HEK293 (cell line): ENCODE measurements at regions not wholly inside any gene's neighbourhood (a gene's known extent, or its start where the extent isn't known, plus 50 kb on each side); places are given as distances from the start of the nearest gene placed in this dataset.
A peak's percentile ranks its signal among the peaks of the same experiment; 100 is the strongest.

Experiments used
- CTCF ChIA-PET: fragments of 350-600 bp; formaldehyde crosslinking; extraction: SDS; loops from one replicate; lab custom pipeline; 2021; ENCODE audit warnings: antibody characterized with exemption; lab: Yijun Ruan, JAX
- POLR2A ChIA-PET: fragments of 300-600 bp; formaldehyde crosslinking; extraction: SDS; loops from one replicate; lab custom pipeline; 2020; ENCODE audit warnings: antibody characterized with exemption, inconsistent platforms; lab: Yijun Ruan, JAX
- H3K27ac ChIP-seq: fragments of 200-500 bp; sonication (Bioruptor generic); 2 replicates; pipeline ENCODE4 v1.5.1; 2014; ENCODE audit warnings: low read depth, low read length, control low read depth, inconsistent platforms; ENCODE audit errors: extremely low read depth
- H3K36me3 ChIP-seq, 2 experiments: fragments of 200-500 bp in 1 of 2; sonication (Bioruptor generic) in 1 of 2; 1 replicate in 1 of 2; 2 replicates in 1 of 2; pipeline ENCODE4 v1.5.1; 2014 to 2017; ENCODE audit warnings: inconsistent platforms in 2 of 2, low read length in 2 of 2; ENCODE audit not compliant: control insufficient read depth in 2 of 2, insufficient read depth in 1 of 2
- H3K4me1 ChIP-seq: fragments of 200-500 bp; sonication (Bioruptor generic); 2 replicates; pipeline ENCODE4 v1.5.1; 2014; ENCODE audit warnings: mild to moderate bottlenecking, low read length, inconsistent platforms; ENCODE audit not compliant: control insufficient read depth, insufficient read depth
- H3K4me3 ChIP-seq: 2 replicates; pipeline ENCODE4 v1.5.1; 2011; ENCODE audit warnings: low read depth, mild to moderate bottlenecking, control low read depth, low read length, moderate library complexity
- H3K9me3 ChIP-seq: fragments of 200-500 bp; sonication (Bioruptor generic); 2 replicates; pipeline ENCODE4 v1.5.1; 2014; ENCODE audit warnings: low read depth, low read length, inconsistent platforms; ENCODE audit not compliant: control insufficient read depth, insufficient read depth
- GFI1B ChIP-seq: fragments of 450-650 bp; formaldehyde crosslinking; IDR thresholded peaks from 2 replicates; pipeline ENCODE4 v1.5.1; 2016; ENCODE audit warnings: missing biosample characterization, missing genetic modification characterization
- GLIS2 ChIP-seq: fragments of 450-650 bp; formaldehyde crosslinking; IDR thresholded peaks from 2 replicates; pipeline ENCODE4 v1.5.1; 2016; ENCODE audit warnings: missing biosample characterization, missing genetic modification characterization
- KLF7 ChIP-seq: fragments of 450-650 bp; formaldehyde crosslinking; IDR thresholded peaks from 2 replicates; pipeline ENCODE4 v1.5.1; 2016; ENCODE audit warnings: missing biosample characterization, missing genetic modification characterization, borderline replicate concordance
- SCRT1 ChIP-seq: fragments of 450-650 bp; formaldehyde crosslinking; IDR thresholded peaks from 2 replicates; pipeline ENCODE4 v1.5.1; 2016; ENCODE audit warnings: missing biosample characterization, missing genetic modification characterization, borderline replicate concordance
- SETDB1 ChIP-seq: IDR thresholded peaks from one replicate; pipeline ENCODE4 v1.6.1; 2017; ENCODE audit warnings: mild to moderate bottlenecking, low read length, moderate library complexity, mixed read lengths; ENCODE audit not compliant: insufficient read length
- SP2 ChIP-seq: fragments of 450-650 bp; formaldehyde crosslinking; IDR thresholded peaks from 2 replicates; pipeline ENCODE4 v1.5.1; 2016; ENCODE audit warnings: missing biosample characterization, missing genetic modification characterization
- TRIM28 ChIP-seq: IDR thresholded peaks from 2 replicates; pipeline ENCODE4 v1.6.1; 2011; ENCODE audit warnings: low read length, control low read depth, borderline replicate concordance
- YY2 ChIP-seq: fragments of 450-650 bp; formaldehyde crosslinking; IDR thresholded peaks from 2 replicates; pipeline ENCODE4 v1.5.1; 2016; ENCODE audit warnings: missing biosample characterization, missing genetic modification characterization
- ZBTB7A ChIP-seq: fragments of 450-650 bp; formaldehyde crosslinking; IDR thresholded peaks from 2 replicates; pipeline ENCODE4 v1.5.1; 2016; ENCODE audit warnings: low read depth, missing biosample characterization, missing genetic modification characterization
- ZFP37 ChIP-seq: fragments of 450-650 bp; formaldehyde crosslinking; IDR thresholded peaks from 2 replicates; pipeline ENCODE4 v1.5.1; 2016; ENCODE audit warnings: missing biosample characterization, missing genetic modification characterization
- ZNF16 ChIP-seq: fragments of 450-650 bp; formaldehyde crosslinking; IDR thresholded peaks from 2 replicates; pipeline ENCODE4 v1.5.1; 2016; ENCODE audit warnings: low read depth, missing biosample characterization, missing genetic modification characterization
- ZNF169 ChIP-seq: fragments of 450-650 bp; formaldehyde crosslinking; IDR thresholded peaks from 2 replicates; pipeline ENCODE4 v1.5.1; 2016; ENCODE audit warnings: missing biosample characterization, missing genetic modification characterization
- ZNF175 ChIP-seq: fragments of 450-650 bp; formaldehyde crosslinking; IDR thresholded peaks from 2 replicates; pipeline ENCODE4 v1.5.1; 2016; ENCODE audit warnings: missing biosample characterization, missing genetic modification characterization
- ZNF223 ChIP-seq: fragments of 450-650 bp; formaldehyde crosslinking; IDR thresholded peaks from 2 replicates; pipeline ENCODE4 v1.5.1; 2016; ENCODE audit warnings: missing biosample characterization, missing genetic modification characterization
- ZNF311 ChIP-seq: fragments of 450-650 bp; formaldehyde crosslinking; IDR thresholded peaks from 2 replicates; pipeline ENCODE4 v1.5.1; 2017; ENCODE audit warnings: missing biosample characterization, missing genetic modification characterization, borderline replicate concordance
- ZNF394 ChIP-seq: fragments of 450-650 bp; formaldehyde crosslinking; IDR thresholded peaks from 2 replicates; pipeline ENCODE4 v1.5.1; 2016; ENCODE audit warnings: missing biosample characterization, missing genetic modification characterization, mild to moderate bottlenecking, moderate library complexity, borderline replicate concordance
- ZNF623 ChIP-seq: fragments of 450-650 bp; formaldehyde crosslinking; IDR thresholded peaks from 2 replicates; pipeline ENCODE4 v1.5.1; 2016; ENCODE audit warnings: missing biosample characterization, missing genetic modification characterization
- ZNF624 ChIP-seq: fragments of 450-650 bp; formaldehyde crosslinking; IDR thresholded peaks from 2 replicates; pipeline ENCODE4 v1.5.1; 2017; ENCODE audit warnings: missing biosample characterization, missing genetic modification characterization
- ZNF658 ChIP-seq: fragments of 450-650 bp; formaldehyde crosslinking; IDR thresholded peaks from 2 replicates; pipeline ENCODE4; 2016; ENCODE audit warnings: missing biosample characterization, missing genetic modification characterization
- ZNF670 ChIP-seq: fragments of 450-650 bp; formaldehyde crosslinking; IDR thresholded peaks from 2 replicates; pipeline ENCODE4 v1.5.1; 2016; ENCODE audit warnings: missing biosample characterization, missing genetic modification characterization, low read depth
- TF ChIP-seq, protein P1 (sequence below): fragments of 450-650 bp; formaldehyde crosslinking; IDR thresholded peaks from 2 replicates; pipeline ENCODE4 v1.5.1; 2016; ENCODE audit warnings: missing biosample characterization, missing genetic modification characterization
- TF ChIP-seq, protein P2 (sequence below): fragments of 450-650 bp; formaldehyde crosslinking; conservative IDR thresholded peaks from 2 replicates; pipeline ENCODE4 v1.5.1; 2016; ENCODE audit warnings: low read depth, missing biosample characterization, missing genetic modification characterization

DNA sequence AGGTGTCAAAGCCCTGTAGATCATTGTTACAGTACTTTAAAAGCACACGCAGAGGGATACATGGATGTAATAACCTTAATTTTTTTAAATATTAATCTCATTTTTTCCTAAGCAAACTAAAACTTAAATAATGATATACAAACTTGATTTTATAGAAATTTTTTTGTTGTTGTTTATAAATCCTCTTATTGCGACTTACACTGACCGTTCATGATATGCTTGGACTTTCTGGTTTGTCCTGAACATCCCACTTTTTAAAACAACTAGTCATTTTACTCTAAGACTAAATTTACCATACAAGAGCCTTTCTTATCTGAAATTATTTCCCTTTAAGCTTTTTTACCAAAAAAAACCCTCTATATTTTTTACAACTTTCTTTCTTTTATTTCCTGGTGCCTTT is 2106.0 kb downstream of the PCDH7 start:
- H3K36me3 ChIP-seq: no peaks in the 10 kb centered on the region
- H3K4me3 ChIP-seq: no peak overlapping the region
- no peaks in the 10 kb centered on the region for H3K4me1 ChIP-seq
- TF ChIP-seq SP2 (tag by site-specific recombination) (no peak), ZNF670 (tag by site-specific recombination) (no peak), SETDB1 (peak; percentile 93), TRIM28 (peak; percentile 68)
- CTCF ChIA-PET: no interaction called here
- no peaks in the 10 kb centered on the region for H3K9me3 ChIP-seq
- H3K27ac ChIP-seq: no peak overlapping the region
- POLR2A ChIA-PET: no interaction called here

DNA sequence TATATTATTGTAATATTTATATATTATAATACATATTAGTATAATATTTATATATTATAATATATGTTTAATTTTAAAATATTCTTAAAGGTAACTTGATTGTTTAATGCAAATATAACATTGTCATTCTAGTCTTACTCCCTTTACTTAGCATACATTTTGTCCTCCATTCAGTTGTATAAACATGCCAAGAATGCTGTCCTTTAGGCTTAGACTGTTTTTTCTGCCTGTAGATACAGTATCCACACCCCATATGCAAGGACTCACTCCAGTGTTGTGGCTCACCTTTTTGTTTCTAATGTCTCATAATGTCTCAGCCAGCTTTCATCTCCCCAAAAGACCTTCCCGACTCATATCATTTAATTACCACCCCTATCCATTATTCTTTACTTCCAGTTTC is 2110.0 kb downstream of the PCDH7 start:
- Histone ChIP-seq H3K9me3 (no peaks in the 10 kb centered on the region), H3K4me3 (no peak overlapping the region), H3K36me3 (no peaks in the 10 kb centered on the region), H3K4me1 (no peaks in the 10 kb centered on the region), H3K27ac (no peak overlapping the region)
- ChIA-PET CTCF (no interaction called here), POLR2A (no interaction called here)
- TF ChIP-seq KLF7 (tag by site-specific recombination) (no peak), GLIS2 (tag by site-specific recombination) (no peak), ZNF658 (tag by site-specific recombination) (no peak), ZNF311 (tag by site-specific recombination) (no peak), SCRT1 (no peak), ZNF394 (no peak), ZFP37 (tag by site-specific recombination) (no peak), ZBTB7A (tag by site-specific recombination) (no peak), GFI1B (tag by site-specific recombination) (no peak), TRIM28 (no peak), YY2 (no peak), ZNF175 (tag by site-specific recombination) (no peak), ZNF623 (tag by site-specific recombination) (no peak), ZNF223 (tag by site-specific recombination) (no peak), ZNF169 (tag by site-specific recombination) (no peak), ZNF624 (tag by site-specific recombination) (no peak), ZNF16 (tag by site-specific recombination) (no peak)
- TF ChIP-seq, protein P1, sequence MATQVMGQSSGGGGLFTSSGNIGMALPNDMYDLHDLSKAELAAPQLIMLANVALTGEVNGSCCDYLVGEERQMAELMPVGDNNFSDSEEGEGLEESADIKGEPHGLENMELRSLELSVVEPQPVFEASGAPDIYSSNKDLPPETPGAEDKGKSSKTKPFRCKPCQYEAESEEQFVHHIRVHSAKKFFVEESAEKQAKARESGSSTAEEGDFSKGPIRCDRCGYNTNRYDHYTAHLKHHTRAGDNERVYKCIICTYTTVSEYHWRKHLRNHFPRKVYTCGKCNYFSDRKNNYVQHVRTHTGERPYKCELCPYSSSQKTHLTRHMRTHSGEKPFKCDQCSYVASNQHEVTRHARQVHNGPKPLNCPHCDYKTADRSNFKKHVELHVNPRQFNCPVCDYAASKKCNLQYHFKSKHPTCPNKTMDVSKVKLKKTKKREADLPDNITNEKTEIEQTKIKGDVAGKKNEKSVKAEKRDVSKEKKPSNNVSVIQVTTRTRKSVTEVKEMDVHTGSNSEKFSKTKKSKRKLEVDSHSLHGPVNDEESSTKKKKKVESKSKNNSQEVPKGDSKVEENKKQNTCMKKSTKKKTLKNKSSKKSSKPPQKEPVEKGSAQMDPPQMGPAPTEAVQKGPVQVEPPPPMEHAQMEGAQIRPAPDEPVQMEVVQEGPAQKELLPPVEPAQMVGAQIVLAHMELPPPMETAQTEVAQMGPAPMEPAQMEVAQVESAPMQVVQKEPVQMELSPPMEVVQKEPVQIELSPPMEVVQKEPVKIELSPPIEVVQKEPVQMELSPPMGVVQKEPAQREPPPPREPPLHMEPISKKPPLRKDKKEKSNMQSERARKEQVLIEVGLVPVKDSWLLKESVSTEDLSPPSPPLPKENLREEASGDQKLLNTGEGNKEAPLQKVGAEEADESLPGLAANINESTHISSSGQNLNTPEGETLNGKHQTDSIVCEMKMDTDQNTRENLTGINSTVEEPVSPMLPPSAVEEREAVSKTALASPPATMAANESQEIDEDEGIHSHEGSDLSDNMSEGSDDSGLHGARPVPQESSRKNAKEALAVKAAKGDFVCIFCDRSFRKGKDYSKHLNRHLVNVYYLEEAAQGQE (tag by site-specific recombination): no peak
- TF ChIP-seq, protein P2, sequence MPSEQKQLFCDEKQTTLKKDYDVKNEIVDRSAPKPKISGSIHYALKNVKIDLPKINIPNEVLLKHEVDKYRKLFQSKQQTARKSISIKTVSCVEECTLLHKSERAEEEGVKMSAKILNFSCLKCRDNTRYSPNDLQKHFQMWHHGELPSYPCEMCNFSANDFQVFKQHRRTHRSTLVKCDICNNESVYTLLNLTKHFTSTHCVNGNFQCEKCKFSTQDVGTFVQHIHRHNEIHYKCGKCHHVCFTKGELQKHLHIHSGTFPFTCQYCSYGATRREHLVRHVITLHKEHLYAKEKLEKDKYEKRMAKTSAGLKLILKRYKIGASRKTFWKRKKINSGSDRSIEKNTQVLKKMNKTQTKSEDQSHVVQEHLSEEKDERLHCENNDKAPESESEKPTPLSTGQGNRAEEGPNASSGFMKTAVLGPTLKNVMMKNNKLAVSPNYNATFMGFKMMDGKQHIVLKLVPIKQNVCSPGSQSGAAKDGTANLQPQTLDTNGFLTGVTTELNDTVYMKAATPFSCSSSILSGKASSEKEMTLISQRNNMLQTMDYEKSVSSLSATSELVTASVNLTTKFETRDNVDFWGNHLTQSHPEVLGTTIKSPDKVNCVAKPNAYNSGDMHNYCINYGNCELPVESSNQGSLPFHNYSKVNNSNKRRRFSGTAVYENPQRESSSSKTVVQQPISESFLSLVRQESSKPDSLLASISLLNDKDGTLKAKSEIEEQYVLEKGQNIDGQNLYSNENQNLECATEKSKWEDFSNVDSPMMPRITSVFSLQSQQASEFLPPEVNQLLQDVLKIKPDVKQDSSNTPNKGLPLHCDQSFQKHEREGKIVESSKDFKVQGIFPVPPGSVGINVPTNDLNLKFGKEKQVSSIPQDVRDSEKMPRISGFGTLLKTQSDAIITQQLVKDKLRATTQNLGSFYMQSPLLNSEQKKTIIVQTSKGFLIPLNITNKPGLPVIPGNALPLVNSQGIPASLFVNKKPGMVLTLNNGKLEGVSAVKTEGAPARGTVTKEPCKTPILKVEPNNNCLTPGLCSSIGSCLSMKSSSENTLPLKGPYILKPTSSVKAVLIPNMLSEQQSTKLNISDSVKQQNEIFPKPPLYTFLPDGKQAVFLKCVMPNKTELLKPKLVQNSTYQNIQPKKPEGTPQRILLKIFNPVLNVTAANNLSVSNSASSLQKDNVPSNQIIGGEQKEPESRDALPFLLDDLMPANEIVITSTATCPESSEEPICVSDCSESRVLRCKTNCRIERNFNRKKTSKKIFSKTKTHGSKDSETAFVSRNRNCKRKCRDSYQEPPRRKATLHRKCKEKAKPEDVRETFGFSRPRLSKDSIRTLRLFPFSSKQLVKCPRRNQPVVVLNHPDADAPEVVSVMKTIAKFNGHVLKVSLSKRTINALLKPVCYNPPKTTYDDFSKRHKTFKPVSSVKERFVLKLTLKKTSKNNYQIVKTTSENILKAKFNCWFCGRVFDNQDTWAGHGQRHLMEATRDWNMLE (tag by site-specific recombination): no peak
